ENCODE measurements at regions not wholly inside any gene's neighbourhood (a gene's known extent, or its start where the extent isn't known, plus 50 kb on each side); places are given as distances from the start of the nearest gene placed in this dataset.
"Not testable (repeated sequence)": the region's sequence is repeated elsewhere in the genome, so short reads cannot be mapped to it uniquely, and the experiment has no call there.

GRCh38 chr13:99698010-99698815 is 196.9 kb downstream of the TM9SF2 start:
- DNase-seq (ENCODE audit: low read depth), result no peak

GRCh38 chr13:99695857-99696256 is 194.6 kb downstream of the TM9SF2 start:
- DNase-seq (ENCODE audit: low read depth), result no peak

- DNase-seq (ENCODE audit: low read depth), result no peak
These were observed 192.8 kb downstream of the TM9SF2 start for GRCh38 chr13:99693852-99694611.

GRCh38 chr13:99693351-99693750 is 192.1 kb downstream of the TM9SF2 start:
- DNase-seq (ENCODE audit: low read depth), result no peak

GRCh38 chr13:99692854-99693253 is 191.6 kb downstream of the TM9SF2 start:
- DNase-seq (ENCODE audit: low read depth), result no peak

GRCh38 chr13:99691552-99691951 is 190.3 kb downstream of the TM9SF2 start:
- DNase-seq (ENCODE audit: low read depth), result no peak

GRCh38 chr13:99690426-99691174 is 189.3 kb downstream of the TM9SF2 start:
- DNase-seq (ENCODE audit: low read depth), result no peak

GRCh38 chr13:99689955-99690354 is 188.7 kb downstream of the TM9SF2 start:
- no peak for DNase-seq (ENCODE audit: low read depth)

GRCh38 chr13:99688776-99689175 is 187.5 kb downstream of the TM9SF2 start:
- DNase-seq (ENCODE audit: low read depth), result no peak

GRCh38 chr13:99687723-99688397 is 186.6 kb downstream of the TM9SF2 start:
- no peak for DNase-seq (ENCODE audit: low read depth)

- no peak for DNase-seq (ENCODE audit: low read depth)
These were observed 185.7 kb downstream of the TM9SF2 start for GRCh38 chr13:99686944-99687411.

- no peak for DNase-seq (ENCODE audit: low read depth)
These were observed 184.9 kb downstream of the TM9SF2 start for GRCh38 chr13:99686157-99686572.

GRCh38 chr13:99681695-99682094 is 180.4 kb downstream of the TM9SF2 start:
- DNase-seq (ENCODE audit: low read depth), result no peak

GRCh38 chr13:99677116-99677951 is 176.1 kb downstream of the TM9SF2 start:
- no peak for DNase-seq (ENCODE audit: low read depth)

GRCh38 chr13:99671746-99672145 is 170.5 kb downstream of the TM9SF2 start:
- DNase-seq (ENCODE audit: low read depth), result no peak

- DNase-seq (ENCODE audit: low read depth), result not testable (repeated sequence)
These were observed 167.8 kb downstream of the TM9SF2 start for GRCh38 chr13:99669096-99669495.

GRCh38 chr13:99666146-99666805 is 165.0 kb downstream of the TM9SF2 start:
- no peak for DNase-seq (ENCODE audit: low read depth)

GRCh38 chr13:99665711-99666110 is 164.4 kb downstream of the TM9SF2 start:
- no peak for DNase-seq (ENCODE audit: low read depth)

- no peak for DNase-seq (ENCODE audit: low read depth)
These were observed 162.6 kb downstream of the TM9SF2 start for GRCh38 chr13:99663908-99664307.

GRCh38 chr13:99663185-99663825 is 162.0 kb downstream of the TM9SF2 start:
- no peak for DNase-seq (ENCODE audit: low read depth)

Measured in activated T-helper 9 cell treated with anti-CD3 and anti-CD28 coated beads, Interleukin-2, amount 50 U/mL, for 16 hours (primary cell).